Parathyroid adenoma (tissue), 2 donors: ENCODE measurements at regions not wholly inside any gene's neighbourhood (a gene's known extent, or its start where the extent isn't known, plus 50 kb on each side); places are given as distances from the start of the nearest gene placed in this dataset.

Source experiments
- H2AFZ ChIP-seq: fragments of 300-600 bp; sonication (generic); one replicate; pipeline ENCODE4 v1.7.0; 2017; ENCODE audit warnings: antibody characterized with exemption, mild to moderate bottlenecking
- H3K27ac ChIP-seq: fragments of 300-600 bp; sonication (generic); one replicate; pipeline ENCODE4 v1.7.0; 2017
- H3K27me3 ChIP-seq: fragments of 300-600 bp; sonication (generic); one replicate; pipeline ENCODE4 v1.7.0; 2017; ENCODE audit warnings: low read length; ENCODE audit not compliant: control insufficient read depth, insufficient read depth
- H3K36me3 ChIP-seq: fragments of 300-600 bp; sonication (generic); one replicate; pipeline ENCODE4 v1.7.0; 2017; ENCODE audit warnings: low read length; ENCODE audit not compliant: control insufficient read depth, insufficient read depth
- H3K4me1 ChIP-seq: fragments of 300-600 bp; sonication (generic); one replicate; pipeline ENCODE4 v1.7.0; 2017; ENCODE audit warnings: control low read depth
- H3K4me2 ChIP-seq: fragments of 300-600 bp; sonication (generic); one replicate; pipeline ENCODE4 v1.7.0; 2017; ENCODE audit warnings: low read length
- H3K4me3 ChIP-seq: fragments of 300-600 bp; sonication (generic); one replicate; pipeline ENCODE4 v1.7.0; 2017; ENCODE audit warnings: low read depth, low read length
- H3K79me2 ChIP-seq: fragments of 300-600 bp; sonication (generic); one replicate; pipeline ENCODE4 v1.7.0; 2017; ENCODE audit warnings: control low read depth
- H3K9ac ChIP-seq: fragments of 300-600 bp; sonication (generic); one replicate; pipeline ENCODE4 v1.7.0; 2017; ENCODE audit warnings: mild to moderate bottlenecking
- H3K9me3 ChIP-seq: fragments of 300-600 bp; sonication (generic); one replicate; pipeline ENCODE4 v1.7.0; 2017; ENCODE audit warnings: low read length; ENCODE audit not compliant: control insufficient read depth
- TF ChIP-seq, protein P1 (sequence below): fragments of 300-600 bp; sonication (generic); IDR thresholded peaks from one replicate; pipeline ENCODE4 v1.7.0; 2017; ENCODE audit warnings: antibody characterized with exemption, mild to moderate bottlenecking
- donor health status: primary hyperparathyroidism.

- Histone ChIP-seq H3K4me2 (no peak overlapping the region), H3K36me3 (no peaks in the 10 kb centered on the region), H3K9me3 (no peaks in the 10 kb centered on the region), H3K4me3 (no peak overlapping the region), H3K9ac (no peak overlapping the region), H3K79me2 (no peaks in the 10 kb centered on the region), H3K27ac (no peak overlapping the region), H3K27me3 (no peaks in the 10 kb centered on the region), H3K4me1 (no peaks in the 10 kb centered on the region), H2AFZ (no peak overlapping the region)
- TF ChIP-seq, protein P1, sequence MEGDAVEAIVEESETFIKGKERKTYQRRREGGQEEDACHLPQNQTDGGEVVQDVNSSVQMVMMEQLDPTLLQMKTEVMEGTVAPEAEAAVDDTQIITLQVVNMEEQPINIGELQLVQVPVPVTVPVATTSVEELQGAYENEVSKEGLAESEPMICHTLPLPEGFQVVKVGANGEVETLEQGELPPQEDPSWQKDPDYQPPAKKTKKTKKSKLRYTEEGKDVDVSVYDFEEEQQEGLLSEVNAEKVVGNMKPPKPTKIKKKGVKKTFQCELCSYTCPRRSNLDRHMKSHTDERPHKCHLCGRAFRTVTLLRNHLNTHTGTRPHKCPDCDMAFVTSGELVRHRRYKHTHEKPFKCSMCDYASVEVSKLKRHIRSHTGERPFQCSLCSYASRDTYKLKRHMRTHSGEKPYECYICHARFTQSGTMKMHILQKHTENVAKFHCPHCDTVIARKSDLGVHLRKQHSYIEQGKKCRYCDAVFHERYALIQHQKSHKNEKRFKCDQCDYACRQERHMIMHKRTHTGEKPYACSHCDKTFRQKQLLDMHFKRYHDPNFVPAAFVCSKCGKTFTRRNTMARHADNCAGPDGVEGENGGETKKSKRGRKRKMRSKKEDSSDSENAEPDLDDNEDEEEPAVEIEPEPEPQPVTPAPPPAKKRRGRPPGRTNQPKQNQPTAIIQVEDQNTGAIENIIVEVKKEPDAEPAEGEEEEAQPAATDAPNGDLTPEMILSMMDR, result no peak
Measured at GRCh38 chr4:81826335-81826734, 354.6 kb upstream of the RASGEF1B start.

- H3K9me3 ChIP-seq, result no peaks in the 10 kb centered on the region
- no peaks in the 10 kb centered on the region for H3K79me2 ChIP-seq
- no peak overlapping the region for H3K9ac ChIP-seq
- no peaks in the 10 kb centered on the region for H3K4me1 ChIP-seq
- H3K27ac ChIP-seq, result no peak overlapping the region
- H3K36me3 ChIP-seq, result no peaks in the 10 kb centered on the region
- no peak overlapping the region for H3K4me2 ChIP-seq
- H3K4me3 ChIP-seq, result no peak overlapping the region
- no peak overlapping the region for H2AFZ ChIP-seq
- TF ChIP-seq, protein P1, result no peak
- no peaks in the 10 kb centered on the region for H3K27me3 ChIP-seq
Measured at GRCh38 chr4:81818385-81818920, 346.7 kb upstream of the RASGEF1B start.

DNA sequence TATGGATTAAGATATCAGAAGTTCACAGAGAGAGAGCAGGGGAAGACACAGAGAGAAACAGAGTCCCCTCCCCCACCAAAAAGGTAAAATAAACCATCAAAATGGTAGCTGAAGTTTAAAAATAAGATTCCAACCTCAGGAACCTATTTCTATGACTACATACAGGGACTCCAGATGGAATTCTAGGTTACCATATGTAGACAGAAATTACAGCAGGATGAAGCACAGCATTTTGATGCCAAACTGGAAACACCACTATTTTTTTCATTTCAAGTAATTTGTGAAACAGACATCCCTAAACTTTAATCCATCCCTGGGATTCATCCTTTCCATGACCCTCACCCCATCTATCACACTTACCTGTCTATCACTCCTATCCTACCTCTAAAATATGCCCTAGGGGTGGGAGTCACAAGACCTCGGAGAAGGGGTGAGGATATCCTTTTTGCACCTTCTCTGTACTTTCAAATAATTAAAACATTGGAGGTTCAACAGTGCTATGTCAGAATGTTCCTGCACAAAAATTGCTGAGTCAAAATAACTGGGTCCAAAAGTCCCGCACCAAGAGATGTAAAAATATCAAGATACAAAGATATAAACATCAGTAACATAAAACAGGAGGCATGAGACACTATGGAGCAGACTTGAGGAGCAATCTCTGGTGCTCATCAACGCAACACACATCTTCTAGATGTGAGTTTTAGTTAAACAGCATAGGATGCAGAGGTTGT is 344.5 kb upstream of the RASGEF1B start:
- Histone ChIP-seq H3K9ac (no peak overlapping the region), H3K36me3 (no peaks in the 10 kb centered on the region), H3K79me2 (no peaks in the 10 kb centered on the region), H3K27me3 (no peaks in the 10 kb centered on the region), H2AFZ (no peak overlapping the region), H3K4me1 (no peaks in the 10 kb centered on the region), H3K4me3 (no peak overlapping the region), H3K9me3 (no peaks in the 10 kb centered on the region), H3K4me2 (no peak overlapping the region), H3K27ac (no peak overlapping the region)
- TF ChIP-seq, protein P1, result no peak

DNA sequence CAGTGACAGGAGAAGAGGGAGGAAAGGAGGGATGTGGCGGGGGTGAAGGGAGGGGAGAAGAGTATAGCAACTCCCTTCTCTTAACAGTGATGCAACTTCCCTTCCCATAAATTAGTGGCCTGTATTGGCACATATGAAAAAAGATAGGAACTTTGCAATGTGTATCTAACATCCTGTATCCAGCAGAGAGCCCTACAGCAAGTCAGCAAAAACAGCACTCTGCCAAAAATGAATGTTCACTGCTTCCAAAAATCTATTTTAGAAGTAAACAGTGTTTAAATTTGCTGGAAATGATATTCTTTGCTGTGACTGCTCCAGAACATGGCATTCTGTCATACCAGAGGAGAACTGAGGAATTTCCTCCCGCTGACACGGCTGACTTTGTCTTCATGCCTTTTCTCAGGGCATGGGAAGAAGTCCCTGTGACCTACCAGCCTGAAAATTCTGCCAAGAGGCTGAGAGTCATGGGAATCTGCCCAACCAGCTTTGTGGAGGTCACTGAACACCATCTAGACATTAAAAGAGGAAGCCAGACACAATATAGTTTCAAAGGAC is 343.4 kb upstream of the RASGEF1B start:
- TF ChIP-seq, protein P1, result no peak
- Histone ChIP-seq H3K4me3 (no peak overlapping the region), H3K79me2 (no peaks in the 10 kb centered on the region), H3K9ac (no peak overlapping the region), H3K27me3 (no peaks in the 10 kb centered on the region), H3K27ac (no peak overlapping the region), H3K9me3 (no peaks in the 10 kb centered on the region), H3K4me2 (no peak overlapping the region), H2AFZ (no peak overlapping the region), H3K36me3 (no peaks in the 10 kb centered on the region), H3K4me1 (no peaks in the 10 kb centered on the region)
